ENCODE measurements at regions not wholly inside any gene's neighbourhood (a gene's known extent, or its start where the extent isn't known, plus 50 kb on each side); places are given as distances from the start of the nearest gene placed in this dataset.

DNA sequence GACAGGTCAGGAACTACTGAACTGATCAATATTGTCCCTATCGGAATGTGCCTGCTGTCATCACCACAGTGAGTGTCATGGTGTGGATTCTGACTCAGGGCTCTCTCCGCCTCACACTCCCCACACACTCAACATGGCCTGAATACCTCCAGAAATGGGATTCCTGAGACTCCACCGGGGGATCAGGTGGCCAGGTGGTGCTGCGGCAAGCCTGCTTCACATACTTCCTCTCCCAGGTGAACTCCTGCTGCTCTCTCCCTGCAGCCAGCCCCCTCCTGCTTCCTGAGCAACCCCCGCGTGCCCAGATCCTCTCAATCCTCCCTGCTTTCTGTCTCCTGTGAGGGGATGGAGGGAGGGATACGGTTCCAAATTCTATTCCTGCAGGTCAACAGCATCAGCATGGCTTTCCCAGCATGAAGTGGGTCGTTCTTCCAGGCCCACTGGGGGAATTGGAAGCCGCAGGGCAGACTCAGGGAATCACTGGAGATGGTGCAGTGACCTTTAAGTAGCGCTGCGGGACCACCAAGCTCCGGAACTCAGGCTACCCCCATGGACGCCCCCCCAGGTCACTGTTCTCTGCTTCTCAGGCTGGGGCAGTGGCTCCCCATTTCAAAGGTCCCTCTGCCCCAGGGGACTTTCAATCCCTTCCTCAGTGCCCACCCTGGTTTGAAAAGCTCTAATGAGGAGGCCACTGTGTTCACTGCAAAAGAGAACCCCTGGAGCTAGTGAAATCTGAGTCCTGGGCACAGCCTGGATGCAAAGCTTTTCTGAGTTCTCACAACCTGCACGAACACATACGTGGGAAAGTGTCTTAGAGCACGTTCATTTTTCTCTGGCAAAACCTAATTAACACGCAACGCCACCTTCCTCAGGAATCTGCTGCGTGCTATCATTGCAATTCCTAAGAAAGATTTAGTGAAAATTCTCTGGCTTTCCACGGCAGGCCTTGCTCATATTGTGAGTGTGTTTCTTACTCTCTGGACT, 168.4 kb downstream of the ZFP36L2 start:
- H3K4me3 ChIP-seq = no peak overlapping the region
- peak in 1 of 3 donors; percentile 63 for DNase-seq
- no peaks in the 10 kb centered on the region for H3K27me3 ChIP-seq (ENCODE audit: control insufficient read depth in 3 of 3, insufficient read depth in 3 of 3, low read length in 2 of 3)
- WGBS, 2 donors = 92 to 93% methylated on average over 20 of the region's 20 CpGs
- ATAC-seq (ENCODE audit: insufficient read depth, low FRiP score) = no peak
- no peaks in the 10 kb centered on the region for H3K36me3 ChIP-seq (ENCODE audit: control insufficient read depth in 4 of 4, insufficient read depth in 4 of 4, low read length in 4 of 4)
- no peak overlapping the region for H3K9ac ChIP-seq (ENCODE audit: insufficient read depth in 1 of 2, low read length in 2 of 2)
- TF ChIP-seq, protein P1, sequence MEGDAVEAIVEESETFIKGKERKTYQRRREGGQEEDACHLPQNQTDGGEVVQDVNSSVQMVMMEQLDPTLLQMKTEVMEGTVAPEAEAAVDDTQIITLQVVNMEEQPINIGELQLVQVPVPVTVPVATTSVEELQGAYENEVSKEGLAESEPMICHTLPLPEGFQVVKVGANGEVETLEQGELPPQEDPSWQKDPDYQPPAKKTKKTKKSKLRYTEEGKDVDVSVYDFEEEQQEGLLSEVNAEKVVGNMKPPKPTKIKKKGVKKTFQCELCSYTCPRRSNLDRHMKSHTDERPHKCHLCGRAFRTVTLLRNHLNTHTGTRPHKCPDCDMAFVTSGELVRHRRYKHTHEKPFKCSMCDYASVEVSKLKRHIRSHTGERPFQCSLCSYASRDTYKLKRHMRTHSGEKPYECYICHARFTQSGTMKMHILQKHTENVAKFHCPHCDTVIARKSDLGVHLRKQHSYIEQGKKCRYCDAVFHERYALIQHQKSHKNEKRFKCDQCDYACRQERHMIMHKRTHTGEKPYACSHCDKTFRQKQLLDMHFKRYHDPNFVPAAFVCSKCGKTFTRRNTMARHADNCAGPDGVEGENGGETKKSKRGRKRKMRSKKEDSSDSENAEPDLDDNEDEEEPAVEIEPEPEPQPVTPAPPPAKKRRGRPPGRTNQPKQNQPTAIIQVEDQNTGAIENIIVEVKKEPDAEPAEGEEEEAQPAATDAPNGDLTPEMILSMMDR (IDR thresholded peaks at IDR 0.05; ENCODE audit: control extremely low read depth, extremely low read depth) = no peak
- no peak overlapping the region for H3K27ac ChIP-seq (ENCODE audit: low read depth in 1 of 2, low read length in 1 of 2)
- H3K9me3 ChIP-seq (ENCODE audit: control insufficient read depth in 4 of 4, insufficient read depth in 3 of 4, low read length in 3 of 4) = no peaks in the 10 kb centered on the region
- H3K4me1 ChIP-seq (ENCODE audit: control insufficient read depth in 5 of 5, insufficient read depth in 5 of 5, low read length in 5 of 5) = peaks cover 0 to 55% (median 22%) of the 10 kb centered on the region in 5 donors

DNA sequence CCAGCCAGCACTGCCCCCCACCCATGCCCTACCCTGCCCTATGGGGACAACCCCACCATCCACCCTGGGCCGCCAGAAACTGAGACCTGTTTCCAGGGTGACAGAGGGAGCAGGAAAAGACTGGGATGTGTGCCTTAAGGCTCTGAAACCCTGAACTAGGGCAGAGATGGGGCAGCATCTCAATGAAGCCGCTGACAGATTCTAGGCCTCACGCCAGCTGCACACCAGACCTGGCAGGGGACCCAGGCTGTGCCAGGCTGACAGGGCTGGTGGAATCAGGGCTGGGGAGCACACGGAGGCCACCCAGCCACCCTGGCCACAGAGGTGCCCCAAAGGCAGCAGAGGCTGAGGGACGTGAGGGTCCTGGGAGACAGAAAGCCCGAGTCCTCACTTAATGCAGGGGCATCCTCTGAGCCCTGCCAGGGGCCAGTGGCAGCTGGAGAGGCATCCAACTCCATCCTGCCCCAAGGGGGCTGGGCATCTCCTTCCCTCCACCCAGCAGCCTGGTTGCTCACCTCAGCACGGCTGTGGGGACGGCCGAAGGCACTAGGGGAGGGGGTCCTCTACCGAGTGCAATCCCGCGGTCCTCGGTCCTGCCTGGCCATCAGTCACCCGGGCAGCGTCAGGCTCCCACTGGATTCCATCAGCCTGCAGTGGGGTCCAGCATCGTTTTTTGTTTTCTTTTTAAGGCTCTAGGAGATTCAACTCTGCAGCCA, 169.2 kb downstream of the ZFP36L2 start:
- WGBS, 2 donors = 79 to 80% methylated on average over 16 of the region's 16 CpGs
- Histone ChIP-seq H3K36me3 (ENCODE audit: control insufficient read depth in 4 of 4, insufficient read depth in 4 of 4, low read length in 4 of 4) (no peaks in the 10 kb centered on the region), H3K4me3 (no peak overlapping the region), H3K9me3 (ENCODE audit: control insufficient read depth in 4 of 4, insufficient read depth in 3 of 4, low read length in 3 of 4) (no peaks in the 10 kb centered on the region), H3K9ac (ENCODE audit: insufficient read depth in 1 of 2, low read length in 2 of 2) (no peak overlapping the region), H3K4me1 (ENCODE audit: control insufficient read depth in 5 of 5, insufficient read depth in 5 of 5, low read length in 5 of 5) (peaks cover 0 to 59% (median 22%) of the 10 kb centered on the region in 5 donors), H3K27me3 (ENCODE audit: control insufficient read depth in 3 of 3, insufficient read depth in 3 of 3, low read length in 2 of 3) (no peaks in the 10 kb centered on the region), H3K27ac (ENCODE audit: low read depth in 1 of 2, low read length in 1 of 2) (no peak overlapping the region)
- TF ChIP-seq, protein P1 (IDR thresholded peaks at IDR 0.05; ENCODE audit: control extremely low read depth, extremely low read depth) = no peak
- ATAC-seq (ENCODE audit: insufficient read depth, low FRiP score) = no peak
- no peak for DNase-seq

DNA sequence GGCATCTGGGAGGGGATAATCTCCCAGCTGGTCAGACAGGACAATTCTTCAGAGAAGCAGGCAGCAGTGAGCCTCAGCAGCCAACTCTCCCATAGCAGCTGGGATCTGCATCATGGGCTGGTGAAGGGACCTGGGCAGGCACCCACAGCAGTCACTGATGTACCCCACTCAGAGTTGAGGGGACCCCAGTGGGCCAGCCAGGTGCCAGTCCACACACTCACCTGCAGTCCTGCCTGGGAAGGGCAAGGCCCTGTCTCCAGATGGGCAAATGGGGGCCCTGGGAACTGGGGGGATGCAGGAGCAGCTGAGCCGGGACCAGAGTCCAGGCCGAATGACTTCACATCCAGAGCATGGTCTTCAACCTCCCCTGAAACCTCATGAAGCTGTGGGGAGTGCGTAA, 170.4 kb downstream of the ZFP36L2 start:
- Histone ChIP-seq H3K4me1 (ENCODE audit: control insufficient read depth in 5 of 5, insufficient read depth in 5 of 5, low read length in 5 of 5) (peaks cover 0 to 59% (median 22%) of the 10 kb centered on the region in 5 donors), H3K36me3 (ENCODE audit: control insufficient read depth in 4 of 4, insufficient read depth in 4 of 4, low read length in 4 of 4) (no peaks in the 10 kb centered on the region), H3K27me3 (ENCODE audit: control insufficient read depth in 3 of 3, insufficient read depth in 3 of 3, low read length in 2 of 3) (no peaks in the 10 kb centered on the region), H3K27ac (ENCODE audit: low read depth in 1 of 2, low read length in 1 of 2) (no peak overlapping the region), H3K9me3 (ENCODE audit: control insufficient read depth in 4 of 4, insufficient read depth in 3 of 4, low read length in 3 of 4) (no peaks in the 10 kb centered on the region), H3K9ac (ENCODE audit: insufficient read depth in 1 of 2, low read length in 2 of 2) (no peak overlapping the region), H3K4me3 (no peak overlapping the region)
- DNase-seq (no peak), ATAC-seq (ENCODE audit: insufficient read depth, low FRiP score) (no peak)
- 63% methylated on average over 3 of the region's 3 CpGs for WGBS, 2 donors
- TF ChIP-seq, protein P1 (IDR thresholded peaks at IDR 0.05; ENCODE audit: control extremely low read depth, extremely low read depth) = no peak
